Body of pancreas (tissue), 4 donors: ENCODE measurements at regions not wholly inside any gene's neighbourhood (a gene's known extent, or its start where the extent isn't known, plus 50 kb on each side); places are given as distances from the start of the nearest gene placed in this dataset.

Source experiments
- ATAC-seq: fragments of 150-250 bp; one replicate; pipeline ENCODE4 v1.9.1; 2016
- DNase-seq, 4 donors: peaks; one replicate each; pipeline ENCODE4 v3.0.0-alpha.2; 2019
- H3K27ac ChIP-seq, 4 donors: fragments of 200-600 bp; sonication (generic); 1 replicate in 3 of 4; 2 replicates in 1 of 4; pipeline versions ENCODE4 v1.5.1 to v1.6.1; 2016 to 2019; ENCODE audit warnings: mild to moderate bottlenecking in 1 of 4, mixed read lengths in 1 of 4, moderate library complexity in 1 of 4
- H3K27me3 ChIP-seq, 2 donors: fragments of 200-600 bp; sonication (generic); one replicate each; pipeline ENCODE4 v1.6.0; 2016; ENCODE audit warnings: mild to moderate bottlenecking in 1 of 2
- H3K36me3 ChIP-seq, 2 donors: fragments of 200-600 bp; sonication (generic); replicated peaks in 1 of 2; 2 replicates each; pipeline ENCODE4 v1.5.1; 2016; ENCODE audit warnings: low read depth in 2 of 2; ENCODE audit not compliant: insufficient read depth in 1 of 2
- H3K4me1 ChIP-seq: fragments of 200-600 bp; sonication (generic); one replicate; pipeline ENCODE4 v1.6.0; 2016
- H3K4me3 ChIP-seq, 2 donors: fragments of 200-600 bp; sonication (generic); 1 replicate in 1 of 2; 2 replicates in 1 of 2; pipeline ENCODE4 v1.5.1; 2016 to 2019
- H3K9me3 ChIP-seq, 3 donors: fragments of 200-600 bp; sonication (generic); 1 replicate in 2 of 3; 2 replicates in 1 of 3; pipeline ENCODE4 v1.5.1; 2016
- POLR2A ChIP-seq, 3 donors: fragments of 450-650 bp; IDR thresholded peaks; one replicate each; pipeline ENCODE4 v1.6.1; 2016; ENCODE audit warnings: antibody characterized with exemption in 3 of 3, mild to moderate bottlenecking in 2 of 3
- WGBS, 2 donors: methylation state at CpG; one replicate each; pipeline ENCODE4 v1.1.5; 2017; 5-methylcytosine and 5-hydroxymethylcytosine counted together
- intact Hi-C: fragments of 100-400 bp; cut with DNase I; formaldehyde crosslinking; loops from one replicate; pipeline ENCODE4 v1.15.1; 2023
- TF ChIP-seq, protein P1 (sequence below), 7 experiments: fragments of 450-650 bp in 4 of 7; fragments of 200-600 bp in 3 of 7; sonication (generic) in 3 of 7; IDR thresholded peaks; one replicate each; pipeline ENCODE4 v1.5.1; 2016 to 2019; ENCODE audit warnings: antibody characterized with exemption in 7 of 7

DNA sequence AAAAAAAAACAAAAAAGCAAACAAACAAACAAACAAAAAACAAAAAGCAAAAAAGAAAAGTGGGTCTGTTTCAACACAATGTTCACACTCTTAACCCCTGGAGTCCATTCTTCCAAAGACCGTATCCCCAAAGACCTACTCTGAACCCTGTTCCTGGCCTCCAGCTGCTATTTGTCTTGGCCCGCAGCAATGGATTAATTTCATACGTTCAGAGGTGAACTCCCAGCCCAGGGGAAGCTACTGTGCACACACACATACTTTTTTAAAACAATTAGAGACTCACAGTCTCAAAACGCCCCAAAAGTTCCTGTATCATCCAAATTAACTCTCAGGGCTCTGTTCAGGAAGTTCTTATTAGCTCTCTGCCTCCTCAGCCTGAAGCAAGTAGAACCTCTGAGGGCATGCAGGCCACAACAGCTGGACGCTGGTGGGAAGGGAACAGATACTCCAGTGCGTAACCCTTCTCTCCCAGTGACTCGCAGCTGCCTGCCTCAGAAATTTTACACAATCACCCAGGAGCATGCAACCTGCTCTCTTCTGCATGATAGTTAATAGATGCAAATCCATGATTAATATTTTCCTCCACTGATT is 395.4 kb downstream of the RRAGC start:
- Histone ChIP-seq H3K9me3 (no peaks in the 10 kb centered on the region), H3K27ac (no peak overlapping the region), H3K36me3 (no peaks in the 10 kb centered on the region), H3K4me3 (no peak overlapping the region), H3K27me3 (no peaks in the 10 kb centered on the region), H3K4me1 (no peaks in the 10 kb centered on the region)
- ATAC-seq (no peak), DNase-seq (no peak)
- WGBS, 2 donors, result 35 to 40% methylated on average over 7 of the region's 7 CpGs
- TF ChIP-seq POLR2A (IDR thresholded peaks at IDR 0.05), result no peak
- intact Hi-C loops, result no loop called here

DNA sequence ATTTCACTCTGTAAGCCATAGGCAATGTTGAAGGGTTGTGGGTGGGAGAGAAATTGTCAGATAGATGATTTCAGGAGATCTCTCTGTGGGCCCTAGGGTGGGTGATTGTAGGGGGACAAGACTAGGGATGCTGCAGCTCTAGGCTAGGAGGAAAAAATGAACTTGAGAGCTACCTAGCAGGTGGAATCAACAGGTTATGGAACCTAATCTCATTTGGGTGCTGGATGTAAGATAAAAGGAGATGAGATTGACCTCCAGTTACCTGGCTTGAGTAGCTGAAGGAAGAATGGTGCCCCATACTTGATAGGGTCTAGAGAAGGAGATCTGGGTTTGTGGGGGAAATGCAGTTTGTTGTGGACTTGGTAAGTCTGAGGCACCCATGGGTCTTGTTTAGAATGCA is 396.5 kb downstream of the RRAGC start:
- H3K4me1 ChIP-seq, result no peaks in the 10 kb centered on the region
- no peaks in the 10 kb centered on the region for H3K9me3 ChIP-seq
- ATAC-seq (no peak), DNase-seq (no peak)
- no peak for TF ChIP-seq POLR2A (IDR thresholded peaks at IDR 0.05)
- TF ChIP-seq, protein P1, sequence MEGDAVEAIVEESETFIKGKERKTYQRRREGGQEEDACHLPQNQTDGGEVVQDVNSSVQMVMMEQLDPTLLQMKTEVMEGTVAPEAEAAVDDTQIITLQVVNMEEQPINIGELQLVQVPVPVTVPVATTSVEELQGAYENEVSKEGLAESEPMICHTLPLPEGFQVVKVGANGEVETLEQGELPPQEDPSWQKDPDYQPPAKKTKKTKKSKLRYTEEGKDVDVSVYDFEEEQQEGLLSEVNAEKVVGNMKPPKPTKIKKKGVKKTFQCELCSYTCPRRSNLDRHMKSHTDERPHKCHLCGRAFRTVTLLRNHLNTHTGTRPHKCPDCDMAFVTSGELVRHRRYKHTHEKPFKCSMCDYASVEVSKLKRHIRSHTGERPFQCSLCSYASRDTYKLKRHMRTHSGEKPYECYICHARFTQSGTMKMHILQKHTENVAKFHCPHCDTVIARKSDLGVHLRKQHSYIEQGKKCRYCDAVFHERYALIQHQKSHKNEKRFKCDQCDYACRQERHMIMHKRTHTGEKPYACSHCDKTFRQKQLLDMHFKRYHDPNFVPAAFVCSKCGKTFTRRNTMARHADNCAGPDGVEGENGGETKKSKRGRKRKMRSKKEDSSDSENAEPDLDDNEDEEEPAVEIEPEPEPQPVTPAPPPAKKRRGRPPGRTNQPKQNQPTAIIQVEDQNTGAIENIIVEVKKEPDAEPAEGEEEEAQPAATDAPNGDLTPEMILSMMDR (IDR thresholded peaks at IDR 0.05), result no peak
- H3K27me3 ChIP-seq, result no peaks in the 10 kb centered on the region
- H3K4me3 ChIP-seq, result no peak overlapping the region
- no peak overlapping the region for H3K27ac ChIP-seq
- intact Hi-C loops, result no loop called here
- no peaks in the 10 kb centered on the region for H3K36me3 ChIP-seq

DNA sequence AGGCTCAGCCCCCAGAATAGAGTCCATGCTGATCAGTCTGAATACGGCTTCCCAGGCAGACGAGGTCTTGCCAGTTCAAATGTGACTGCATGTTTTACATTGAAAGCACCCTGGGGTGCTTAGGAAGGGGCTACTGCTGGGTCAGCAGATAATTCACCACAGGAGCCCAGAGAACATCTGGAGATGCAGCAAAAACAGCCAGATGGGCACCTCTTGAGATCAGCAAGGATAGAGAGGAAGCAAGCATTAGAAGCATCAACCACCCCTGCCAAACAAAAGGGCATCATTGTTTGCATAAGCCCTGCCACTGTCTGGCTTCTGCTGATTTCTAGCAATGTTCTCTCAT is 403.1 kb downstream of the RRAGC start:
- intact Hi-C loops, result no loop called here
- Histone ChIP-seq H3K4me1 (no peaks in the 10 kb centered on the region), H3K27ac (no peak overlapping the region), H3K9me3 (no peaks in the 10 kb centered on the region), H3K36me3 (no peaks in the 10 kb centered on the region), H3K27me3 (no peaks in the 10 kb centered on the region), H3K4me3 (no peak overlapping the region)
- WGBS, 2 donors, result 25 to 29% methylated on average over 2 of the region's 2 CpGs
- TF ChIP-seq POLR2A (IDR thresholded peaks at IDR 0.05), result no peak
- TF ChIP-seq, protein P1 (IDR thresholded peaks at IDR 0.05), result no peak
- DNase-seq, result no peak
- ATAC-seq, result no peak

DNA sequence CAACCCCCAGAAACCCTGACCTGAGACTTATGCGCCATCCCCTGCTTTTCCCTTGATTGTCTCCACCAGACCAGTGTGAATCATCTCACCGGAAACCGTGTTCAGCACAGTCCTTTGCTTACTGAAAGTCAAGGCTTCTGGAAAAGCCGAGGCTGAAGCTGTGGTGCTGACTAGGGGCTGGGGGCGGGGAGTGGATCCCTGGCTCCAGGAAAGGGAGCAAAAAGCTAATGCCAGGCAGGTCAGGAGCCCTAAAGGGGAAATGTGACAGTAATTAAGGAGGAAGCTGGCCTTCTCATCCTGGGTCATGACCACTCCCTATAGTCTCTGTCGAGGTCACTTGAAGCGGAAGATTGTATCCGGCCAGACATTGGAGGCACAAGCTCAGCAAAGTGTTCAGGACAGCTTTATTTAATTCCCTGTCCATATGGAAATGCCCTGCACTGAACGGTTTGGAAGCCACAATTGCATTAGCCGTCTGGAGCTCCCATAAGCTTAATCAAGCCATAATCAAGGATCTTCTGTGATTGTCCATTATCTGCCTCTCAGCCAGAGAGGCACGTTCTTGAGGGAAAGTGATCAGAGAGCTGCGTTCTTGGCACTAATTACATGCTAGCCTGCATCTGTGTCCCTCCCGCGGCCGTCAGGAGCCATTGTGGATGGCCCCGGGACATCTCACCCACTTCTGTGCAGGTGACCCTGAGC is 403.6 kb downstream of the RRAGC start:
- 51 to 58% methylated on average over 9 to 16 of the region's 16 CpGs for WGBS, 2 donors
- no peaks in the 10 kb centered on the region for H3K9me3 ChIP-seq
- no peak for ATAC-seq
- no peak overlapping the region for H3K27ac ChIP-seq
- no peaks in the 10 kb centered on the region for H3K27me3 ChIP-seq
- no peak for DNase-seq
- no peaks in the 10 kb centered on the region for H3K4me1 ChIP-seq
- no peaks in the 10 kb centered on the region for H3K36me3 ChIP-seq
- no peak for TF ChIP-seq POLR2A (IDR thresholded peaks at IDR 0.05)
- TF ChIP-seq, protein P1 (IDR thresholded peaks at IDR 0.05), result no peak
- no peak overlapping the region for H3K4me3 ChIP-seq
- intact Hi-C loops, result no loop called here

DNA sequence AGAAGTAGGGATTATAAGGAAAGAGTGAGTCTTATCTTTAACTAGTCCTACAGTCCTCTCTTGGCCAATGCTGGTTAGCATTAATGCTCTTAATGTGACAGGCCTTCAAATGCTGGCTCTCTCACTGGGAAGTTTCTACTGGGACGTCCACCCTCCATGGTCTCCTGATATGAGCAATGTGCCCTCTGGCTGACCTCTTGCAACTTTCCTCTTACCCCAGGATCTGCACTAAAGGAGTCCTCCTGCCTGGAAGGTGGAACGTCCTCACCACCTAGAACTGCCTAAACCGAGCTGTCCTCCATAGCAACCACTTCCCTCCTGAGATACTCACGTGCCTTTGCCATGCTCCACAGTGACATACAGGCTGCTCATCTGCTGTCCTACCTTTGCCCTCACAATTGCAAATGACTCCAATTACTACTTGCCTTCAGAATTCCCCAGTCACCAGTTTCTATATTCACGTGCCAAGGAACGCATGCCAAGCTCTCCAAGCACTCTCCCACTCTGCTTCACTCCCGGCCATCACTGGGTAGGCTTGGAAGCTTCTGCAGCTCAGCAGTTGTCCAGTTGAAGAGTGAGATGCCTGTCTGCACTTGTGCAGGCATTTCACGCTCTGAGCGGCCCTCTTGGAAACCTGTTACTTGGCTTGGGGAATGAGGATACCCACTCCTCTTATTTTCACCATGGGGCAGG is 404.7 kb downstream of the RRAGC start:
- WGBS, 2 donors, result 74 to 77% methylated on average over 9 of the region's 9 CpGs
- TF ChIP-seq, protein P1 (IDR thresholded peaks at IDR 0.05), result no peak
- TF ChIP-seq POLR2A (IDR thresholded peaks at IDR 0.05), result no peak
- Histone ChIP-seq H3K36me3 (no peaks in the 10 kb centered on the region), H3K9me3 (no peaks in the 10 kb centered on the region), H3K27ac (no peak overlapping the region), H3K27me3 (no peaks in the 10 kb centered on the region), H3K4me1 (no peaks in the 10 kb centered on the region), H3K4me3 (no peak overlapping the region)
- ATAC-seq, result no peak
- intact Hi-C loops, result no loop called here
- no peak for DNase-seq
